Fibroblast of lung (primary cell): ENCODE measurements at regions not wholly inside any gene's neighbourhood (a gene's known extent, or its start where the extent isn't known, plus 50 kb on each side); places are given as distances from the start of the nearest gene placed in this dataset.

Experiments
- DNase-seq, 2 donors: peaks; one replicate each; pipeline versions ENCODE4 v3.0.0 to v3.0.0-alpha.2; 2010; ENCODE audit warnings: low read depth in 2 of 2
- H2AFZ ChIP-seq: 2 replicates; pipeline ENCODE4 v1.5.1; 2012; ENCODE audit warnings: low read length, control low read depth, inconsistent platforms
- H3K27ac ChIP-seq: 2 replicates; pipeline ENCODE4 v1.5.1; 2011; ENCODE audit warnings: low read length, control low read depth; ENCODE audit not compliant: insufficient read depth
- H3K27me3 ChIP-seq: 2 replicates; pipeline ENCODE4 v1.5.1; 2011; ENCODE audit warnings: mild to moderate bottlenecking, low read length; ENCODE audit not compliant: control insufficient read depth, insufficient read depth
- H3K36me3 ChIP-seq: 2 replicates; pipeline ENCODE4 v1.5.1; 2011; ENCODE audit warnings: low read length; ENCODE audit not compliant: control insufficient read depth, insufficient read depth
- H3K4me1 ChIP-seq: 2 replicates; pipeline ENCODE4 v1.5.1; 2011; ENCODE audit warnings: low read length; ENCODE audit not compliant: control insufficient read depth, insufficient read depth; ENCODE audit errors: extremely low read depth
- H3K4me2 ChIP-seq: 2 replicates; pipeline ENCODE4 v1.5.1; 2011; ENCODE audit warnings: low read length, control low read depth; ENCODE audit not compliant: insufficient read depth; ENCODE audit errors: extremely low read depth
- H3K4me3 ChIP-seq, 4 experiments: fragments of 200-600 bp in 1 of 4; sonication (generic) in 1 of 4; replicated peaks in 1 of 4; 2 replicates each; pipeline ENCODE4 v1.5.1; 2011 to 2016; ENCODE audit warnings: low read length in 4 of 4, low read depth in 3 of 4, mild to moderate bottlenecking in 3 of 4, control low read depth in 2 of 4, inconsistent platforms in 1 of 4, mixed read lengths in 1 of 4; ENCODE audit not compliant: insufficient read depth in 1 of 4; ENCODE audit errors: control extremely low read depth in 1 of 4
- H3K79me2 ChIP-seq: 2 replicates; pipeline ENCODE4 v1.5.1; 2012; ENCODE audit warnings: mild to moderate bottlenecking, low read length, inconsistent platforms; ENCODE audit not compliant: control insufficient read depth, insufficient read depth
- H3K9ac ChIP-seq: 2 replicates; pipeline ENCODE4 v1.5.1; 2011; ENCODE audit warnings: mild to moderate bottlenecking, low read length, control low read depth; ENCODE audit not compliant: insufficient read depth
- H3K9me3 ChIP-seq: 2 replicates; pipeline ENCODE4 v1.5.1; 2012; ENCODE audit warnings: low read depth, low read length; ENCODE audit not compliant: control insufficient read depth, insufficient read depth
- H4K20me1 ChIP-seq: 2 replicates; pipeline ENCODE4 v1.5.1; 2011; ENCODE audit warnings: low read length; ENCODE audit not compliant: control insufficient read depth, insufficient read depth; ENCODE audit errors: extremely low read depth
- CTCF ChIP-seq, 2 donors: IDR thresholded peaks in 1 of 2; conservative IDR thresholded peaks in 1 of 2; 1 replicate in 1 of 2; 2 replicates in 1 of 2; pipeline ENCODE4 v1.5.1; 2011 to 2012; ENCODE audit warnings: low read length in 2 of 2, control low read depth in 1 of 2, inconsistent platforms in 1 of 2, low read depth in 1 of 2, mild to moderate bottlenecking in 1 of 2
- EZH2 ChIP-seq: IDR thresholded peaks from 2 replicates; pipeline ENCODE4 v1.5.1; 2012; ENCODE audit warnings: low read length, control low read depth, mild to moderate bottlenecking; ENCODE audit errors: missing control alignments

- no peak overlapping the region for H2AFZ ChIP-seq
- H4K20me1 ChIP-seq = no peaks in the 10 kb centered on the region
- H3K4me3 ChIP-seq = no peak overlapping the region
- H3K27me3 ChIP-seq = no peaks in the 10 kb centered on the region
- no peak overlapping the region for H3K27ac ChIP-seq
- H3K36me3 ChIP-seq = no peaks in the 10 kb centered on the region
- no peak overlapping the region for H3K4me2 ChIP-seq
- H3K79me2 ChIP-seq = no peaks in the 10 kb centered on the region
- no peak overlapping the region for H3K9ac ChIP-seq
- TF ChIP-seq EZH2 (no peak), CTCF (conservative IDR thresholded peaks at IDR 0.05 in 1 of 2, IDR thresholded peaks at IDR 0.05 in 1 of 2; ENCODE audit: low read depth in 1 of 2, low read length in 2 of 2) (no peak)
- no peak for DNase-seq
- no peaks in the 10 kb centered on the region for H3K4me1 ChIP-seq
- H3K9me3 ChIP-seq = no peaks in the 10 kb centered on the region
These were observed 524.7 kb upstream of the TMEM132C start for GRCh38 chr12:127742231-127742630.

- no peaks in the 10 kb centered on the region for H3K4me1 ChIP-seq
- no peaks in the 10 kb centered on the region for H3K36me3 ChIP-seq
- no peak overlapping the region for H3K9ac ChIP-seq
- H3K4me2 ChIP-seq = no peak overlapping the region
- H2AFZ ChIP-seq = no peak overlapping the region
- H3K27me3 ChIP-seq = no peaks in the 10 kb centered on the region
- H3K9me3 ChIP-seq = no peaks in the 10 kb centered on the region
- TF ChIP-seq EZH2 (no peak), CTCF (conservative IDR thresholded peaks at IDR 0.05 in 1 of 2, IDR thresholded peaks at IDR 0.05 in 1 of 2; ENCODE audit: low read depth in 1 of 2, low read length in 2 of 2) (no peak)
- no peak for DNase-seq
- no peak overlapping the region for H3K4me3 ChIP-seq
- H4K20me1 ChIP-seq = no peaks in the 10 kb centered on the region
- H3K27ac ChIP-seq = no peak overlapping the region
- H3K79me2 ChIP-seq = no peaks in the 10 kb centered on the region
These were observed 521.3 kb upstream of the TMEM132C start for GRCh38 chr12:127745469-127746212.

DNA sequence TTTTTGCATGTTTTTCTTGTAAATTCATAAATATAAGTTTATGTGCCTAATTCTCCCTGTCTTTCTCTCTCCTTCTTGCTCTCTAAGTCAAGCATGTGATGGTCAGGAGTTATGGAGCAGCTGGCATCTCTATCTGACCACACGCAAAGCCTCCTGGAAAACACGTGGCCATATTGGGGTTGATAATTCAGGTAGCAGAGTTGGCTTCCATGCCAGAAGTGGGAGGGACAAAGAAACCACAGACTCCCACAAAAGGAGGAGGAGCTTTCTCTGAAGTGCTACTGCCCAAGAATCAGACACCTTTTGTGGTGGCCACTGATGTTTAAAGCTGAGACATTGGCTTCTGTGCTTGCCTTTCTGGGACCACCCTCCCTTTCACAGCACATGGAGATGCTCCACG lies 517.6 kb upstream of the TMEM132C start:
- Histone ChIP-seq H3K4me2 (no peak overlapping the region), H3K27me3 (no peaks in the 10 kb centered on the region), H2AFZ (no peak overlapping the region), H3K9me3 (no peaks in the 10 kb centered on the region), H3K36me3 (no peaks in the 10 kb centered on the region), H3K4me3 (no peak overlapping the region), H3K4me1 (no peaks in the 10 kb centered on the region), H3K79me2 (no peaks in the 10 kb centered on the region), H4K20me1 (no peaks in the 10 kb centered on the region), H3K27ac (no peak overlapping the region), H3K9ac (no peak overlapping the region)
- TF ChIP-seq EZH2 = no peak
- DNase-seq = no peak
